Parathyroid adenoma (tissue), 2 donors: ENCODE measurements at regions not wholly inside any gene's neighbourhood (a gene's known extent, or its start where the extent isn't known, plus 50 kb on each side); places are given as distances from the start of the nearest gene placed in this dataset.

Source experiments
- H2AFZ ChIP-seq: fragments of 300-600 bp; sonication (generic); one replicate; pipeline ENCODE4 v1.7.0; 2017; ENCODE audit warnings: antibody characterized with exemption, mild to moderate bottlenecking
- H3K27ac ChIP-seq: fragments of 300-600 bp; sonication (generic); one replicate; pipeline ENCODE4 v1.7.0; 2017
- H3K27me3 ChIP-seq: fragments of 300-600 bp; sonication (generic); one replicate; pipeline ENCODE4 v1.7.0; 2017; ENCODE audit warnings: low read length; ENCODE audit not compliant: control insufficient read depth, insufficient read depth
- H3K36me3 ChIP-seq: fragments of 300-600 bp; sonication (generic); one replicate; pipeline ENCODE4 v1.7.0; 2017; ENCODE audit warnings: low read length; ENCODE audit not compliant: control insufficient read depth, insufficient read depth
- H3K4me1 ChIP-seq: fragments of 300-600 bp; sonication (generic); one replicate; pipeline ENCODE4 v1.7.0; 2017; ENCODE audit warnings: control low read depth
- H3K4me2 ChIP-seq: fragments of 300-600 bp; sonication (generic); one replicate; pipeline ENCODE4 v1.7.0; 2017; ENCODE audit warnings: low read length
- H3K4me3 ChIP-seq: fragments of 300-600 bp; sonication (generic); one replicate; pipeline ENCODE4 v1.7.0; 2017; ENCODE audit warnings: low read depth, low read length
- H3K79me2 ChIP-seq: fragments of 300-600 bp; sonication (generic); one replicate; pipeline ENCODE4 v1.7.0; 2017; ENCODE audit warnings: control low read depth
- H3K9ac ChIP-seq: fragments of 300-600 bp; sonication (generic); one replicate; pipeline ENCODE4 v1.7.0; 2017; ENCODE audit warnings: mild to moderate bottlenecking
- H3K9me3 ChIP-seq: fragments of 300-600 bp; sonication (generic); one replicate; pipeline ENCODE4 v1.7.0; 2017; ENCODE audit warnings: low read length; ENCODE audit not compliant: control insufficient read depth
- TF ChIP-seq, protein P1 (sequence below): fragments of 300-600 bp; sonication (generic); IDR thresholded peaks from one replicate; pipeline ENCODE4 v1.7.0; 2017; ENCODE audit warnings: antibody characterized with exemption, mild to moderate bottlenecking
- donor health status: primary hyperparathyroidism.

DNA sequence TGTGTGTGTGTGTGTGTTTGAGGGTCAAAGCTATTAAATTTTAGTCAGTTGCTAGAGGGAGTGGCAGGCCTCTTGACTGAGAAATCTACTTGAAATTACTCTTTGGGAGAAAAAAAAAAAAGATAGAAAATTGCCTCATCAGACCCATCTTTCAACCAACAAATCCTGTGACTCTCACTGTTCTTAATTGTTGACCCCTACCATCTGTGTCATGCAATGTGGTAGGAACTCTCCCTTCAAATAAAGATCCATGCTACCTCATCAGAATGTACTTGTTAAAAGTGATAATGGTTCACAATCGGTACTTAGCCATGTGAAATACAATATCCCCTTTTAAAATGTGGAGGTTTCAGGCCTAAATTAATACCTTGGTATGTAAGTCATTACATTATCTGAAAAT lies 670.8 kb upstream of the FANCL start:
- Histone ChIP-seq H3K36me3 (no peaks in the 10 kb centered on the region), H3K4me3 (no peak overlapping the region), H3K4me2 (no peak overlapping the region), H3K27ac (no peak overlapping the region), H3K4me1 (no peaks in the 10 kb centered on the region), H3K79me2 (no peaks in the 10 kb centered on the region), H3K27me3 (no peaks in the 10 kb centered on the region), H3K9me3 (no peaks in the 10 kb centered on the region), H3K9ac (no peak overlapping the region), H2AFZ (no peak overlapping the region)
- TF ChIP-seq, protein P1, sequence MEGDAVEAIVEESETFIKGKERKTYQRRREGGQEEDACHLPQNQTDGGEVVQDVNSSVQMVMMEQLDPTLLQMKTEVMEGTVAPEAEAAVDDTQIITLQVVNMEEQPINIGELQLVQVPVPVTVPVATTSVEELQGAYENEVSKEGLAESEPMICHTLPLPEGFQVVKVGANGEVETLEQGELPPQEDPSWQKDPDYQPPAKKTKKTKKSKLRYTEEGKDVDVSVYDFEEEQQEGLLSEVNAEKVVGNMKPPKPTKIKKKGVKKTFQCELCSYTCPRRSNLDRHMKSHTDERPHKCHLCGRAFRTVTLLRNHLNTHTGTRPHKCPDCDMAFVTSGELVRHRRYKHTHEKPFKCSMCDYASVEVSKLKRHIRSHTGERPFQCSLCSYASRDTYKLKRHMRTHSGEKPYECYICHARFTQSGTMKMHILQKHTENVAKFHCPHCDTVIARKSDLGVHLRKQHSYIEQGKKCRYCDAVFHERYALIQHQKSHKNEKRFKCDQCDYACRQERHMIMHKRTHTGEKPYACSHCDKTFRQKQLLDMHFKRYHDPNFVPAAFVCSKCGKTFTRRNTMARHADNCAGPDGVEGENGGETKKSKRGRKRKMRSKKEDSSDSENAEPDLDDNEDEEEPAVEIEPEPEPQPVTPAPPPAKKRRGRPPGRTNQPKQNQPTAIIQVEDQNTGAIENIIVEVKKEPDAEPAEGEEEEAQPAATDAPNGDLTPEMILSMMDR, result no peak

DNA sequence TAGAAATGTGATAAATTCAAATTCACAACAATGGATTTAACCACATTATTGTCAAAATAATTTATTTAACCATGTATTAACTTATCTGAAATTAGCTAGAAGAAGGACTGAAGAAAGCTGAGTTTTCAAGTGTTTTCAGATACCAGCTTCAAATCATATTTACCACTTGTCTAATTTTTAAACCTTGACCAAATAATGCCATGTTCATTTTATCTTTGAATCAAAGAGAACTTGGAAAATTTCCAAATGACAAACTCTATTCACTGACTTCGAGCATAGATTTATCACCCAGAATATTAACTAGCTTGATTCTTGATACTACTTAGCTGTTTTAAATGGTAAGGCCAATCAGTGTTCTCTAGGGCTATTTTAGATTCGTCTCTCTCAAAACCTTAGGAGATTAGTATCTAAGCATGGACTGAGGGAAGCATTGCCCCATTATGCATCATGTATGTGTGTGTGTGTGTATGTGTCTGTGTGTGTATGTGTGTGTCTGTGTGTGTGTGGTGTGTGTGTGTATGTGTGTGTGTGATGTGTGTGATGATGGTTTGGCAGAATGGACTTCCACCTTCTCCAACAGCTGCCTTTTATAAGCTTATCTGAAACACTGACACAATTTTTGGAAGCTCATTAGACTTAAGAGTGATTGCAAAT lies 667.5 kb upstream of the FANCL start:
- Histone ChIP-seq H3K4me2 (no peak overlapping the region), H3K27me3 (no peaks in the 10 kb centered on the region), H3K79me2 (no peaks in the 10 kb centered on the region), H3K4me1 (no peaks in the 10 kb centered on the region), H3K36me3 (no peaks in the 10 kb centered on the region), H3K9ac (no peak overlapping the region), H3K27ac (no peak overlapping the region), H3K4me3 (no peak overlapping the region), H3K9me3 (no peaks in the 10 kb centered on the region), H2AFZ (no peak overlapping the region)
- TF ChIP-seq, protein P1, result no peak

- TF ChIP-seq, protein P1, result no peak
Measured at GRCh38 chr2:58907644-58908043, 666.5 kb upstream of the FANCL start.

GRCh38 chr2:58906081-58906645 lies 665.0 kb upstream of the FANCL start:
- Histone ChIP-seq H3K4me3 (no peak overlapping the region), H3K79me2 (no peaks in the 10 kb centered on the region), H3K9me3 (no peaks in the 10 kb centered on the region), H3K9ac (no peak overlapping the region), H3K4me2 (no peak overlapping the region), H3K27me3 (no peaks in the 10 kb centered on the region), H3K36me3 (no peaks in the 10 kb centered on the region), H3K27ac (no peak overlapping the region), H2AFZ (no peak overlapping the region), H3K4me1 (no peaks in the 10 kb centered on the region)
- TF ChIP-seq, protein P1, result no peak

More at GRCh38 chr2:58907644-58908043, 666.5 kb upstream of the FANCL start:
- Histone ChIP-seq H3K9ac (no peak overlapping the region), H3K4me1 (no peaks in the 10 kb centered on the region), H3K27ac (no peak overlapping the region), H3K9me3 (no peaks in the 10 kb centered on the region), H3K4me2 (no peak overlapping the region), H3K79me2 (no peaks in the 10 kb centered on the region), H3K4me3 (no peak overlapping the region), H3K27me3 (no peaks in the 10 kb centered on the region), H3K36me3 (no peaks in the 10 kb centered on the region), H2AFZ (no peak overlapping the region)

GRCh38 chr2:58904095-58904494 lies 663.0 kb upstream of the FANCL start:
- Histone ChIP-seq H3K4me3 (no peak overlapping the region), H3K36me3 (no peaks in the 10 kb centered on the region)
- TF ChIP-seq, protein P1, result no peak

More at GRCh38 chr2:58904095-58904494, 663.0 kb upstream of the FANCL start:
- no peaks in the 10 kb centered on the region for H3K4me1 ChIP-seq
- H2AFZ ChIP-seq, result no peak overlapping the region
- H3K27ac ChIP-seq, result no peak overlapping the region
- H3K79me2 ChIP-seq, result no peaks in the 10 kb centered on the region
- no peaks in the 10 kb centered on the region for H3K27me3 ChIP-seq
- H3K9me3 ChIP-seq, result no peaks in the 10 kb centered on the region
- H3K4me2 ChIP-seq, result no peak overlapping the region
- no peak overlapping the region for H3K9ac ChIP-seq
